Mesendoderm (in vitro differentiated cells): ENCODE measurements at regions not wholly inside any gene's neighbourhood (a gene's known extent, or its start where the extent isn't known, plus 50 kb on each side); places are given as distances from the start of the nearest gene placed in this dataset.
A peak's percentile ranks its signal among the peaks of the same experiment; 100 is the strongest.

ENCODE experiments used
- DNase-seq: peaks from one replicate; pipeline ENCODE4 v3.0.0; 2013
- H2AK5ac ChIP-seq: 2 replicates; pipeline ENCODE4 v1.6.1; 2013; ENCODE audit warnings: low read length, inconsistent platforms
- H2BK120ac ChIP-seq: 2 replicates; pipeline ENCODE4 v1.6.1; 2013; ENCODE audit warnings: low read depth, mild to moderate bottlenecking, low read length, moderate library complexity, mixed read lengths
- H2BK15ac ChIP-seq: replicated peaks from 2 replicates; pipeline ENCODE4 v1.6.1; 2013; ENCODE audit warnings: low read depth, mild to moderate bottlenecking, moderate library complexity
- H2BK5ac ChIP-seq: 2 replicates; pipeline ENCODE4 v1.6.1; 2013; ENCODE audit warnings: low read length, inconsistent platforms
- H3K18ac ChIP-seq: 2 replicates; pipeline ENCODE4 v1.6.1; 2013; ENCODE audit warnings: mild to moderate bottlenecking, low read length, mixed read lengths
- H3K23ac ChIP-seq: one replicate; pipeline ENCODE4 v1.6.1; 2013; ENCODE audit warnings: low read length
- H3K27ac ChIP-seq: 2 replicates; pipeline ENCODE4 v1.5.1; 2013; ENCODE audit warnings: low read depth, mild to moderate bottlenecking, inconsistent platforms, low read length, moderate library complexity
- H3K27me3 ChIP-seq: 2 replicates; pipeline ENCODE4 v1.6.1; 2013; ENCODE audit warnings: low read length, control low read depth, mild to moderate bottlenecking, inconsistent platforms; ENCODE audit not compliant: insufficient read depth, poor library complexity
- H3K36me3 ChIP-seq: 2 replicates; pipeline ENCODE4 v1.6.1; 2013; ENCODE audit warnings: low read length, inconsistent platforms; ENCODE audit not compliant: control insufficient read depth, insufficient read depth
- H3K4ac ChIP-seq: one replicate; pipeline ENCODE4 v1.6.1; 2013; ENCODE audit warnings: low read depth, mild to moderate bottlenecking, low read length, moderate library complexity
- H3K4me1 ChIP-seq: 2 replicates; pipeline ENCODE4 v1.6.1; 2013; ENCODE audit warnings: low read depth, low read length, inconsistent platforms; ENCODE audit not compliant: control insufficient read depth
- H3K4me2 ChIP-seq: 2 replicates; pipeline ENCODE4 v1.6.1; 2013; ENCODE audit warnings: low read length
- H3K4me3 ChIP-seq: 2 replicates; pipeline ENCODE4 v1.5.1; 2013; ENCODE audit warnings: mild to moderate bottlenecking, low read length
- H3K56ac ChIP-seq: one replicate; pipeline ENCODE4 v1.6.1; 2013; ENCODE audit warnings: low read length
- H3K79me1 ChIP-seq: 2 replicates; pipeline ENCODE4 v1.6.1; 2013; ENCODE audit warnings: low read length, inconsistent platforms
- H3K79me2 ChIP-seq: 2 replicates; pipeline ENCODE4 v1.6.1; 2013; ENCODE audit warnings: mild to moderate bottlenecking, low read length; ENCODE audit not compliant: control insufficient read depth, insufficient read depth
- H3K9ac ChIP-seq: 2 replicates; pipeline ENCODE4 v1.6.1; 2013; ENCODE audit warnings: low read length, inconsistent platforms
- H4K5ac ChIP-seq: one replicate; pipeline ENCODE4 v1.6.1; 2013; ENCODE audit warnings: low read length
- H4K8ac ChIP-seq: one replicate; pipeline ENCODE4 v1.6.1; 2013; ENCODE audit warnings: low read depth, mild to moderate bottlenecking, control low read depth, low read length, moderate library complexity
- WGBS: extraction: QIAGEN DNeasy Blood & Tissue Kit; methylation state at CpG from one replicate; pipeline ENCODE4 v1.1.7; 2013; ENCODE audit warnings: low lambda C conversion rate, missing lambda C conversion rate; ENCODE audit not compliant: insufficient coverage; ENCODE audit errors: extremely low coverage; 5-methylcytosine and 5-hydroxymethylcytosine counted together

- Histone ChIP-seq H3K27me3 (no peaks in the 10 kb centered on the region), H2BK15ac (no peak overlapping the region), H4K8ac (no peak overlapping the region), H3K27ac (no peak overlapping the region), H3K36me3 (no peaks in the 10 kb centered on the region), H2BK120ac (no peak overlapping the region), H3K4me3 (no peak overlapping the region), H2BK5ac (no peak overlapping the region), H3K79me1 (no peaks in the 10 kb centered on the region), H3K9ac (no peak overlapping the region), H4K5ac (no peak overlapping the region), H3K79me2 (no peaks in the 10 kb centered on the region), H3K18ac (no peak overlapping the region), H3K23ac (no peak overlapping the region), H3K4me1 (peaks cover 3% of the 10 kb centered on the region), H2AK5ac (no peak overlapping the region), H3K4me2 (no peak overlapping the region), H3K56ac (no peak overlapping the region), H3K4ac (no peak overlapping the region)
- DNase-seq = peak; percentile 43
- WGBS = no CpG with 5 or more reads among the region's 3 CpGs
These were observed 96.1 kb upstream of the EGLN3 start for GRCh38 chr14:34046799-34047520.

GRCh38 chr14:34044666-34045306 is 93.9 kb upstream of the EGLN3 start:
- H3K4me1 ChIP-seq = peaks cover 3% of the 10 kb centered on the region
- WGBS = no CpG with 5 or more reads among the region's 9 CpGs

GRCh38 chr14:34044373-34044637 is 93.4 kb upstream of the EGLN3 start:
- H3K4ac ChIP-seq = no peak overlapping the region
- H3K4me2 ChIP-seq = no peak overlapping the region
- no peaks in the 10 kb centered on the region for H3K79me2 ChIP-seq
- no peak overlapping the region for H2BK5ac ChIP-seq
- H3K9ac ChIP-seq = no peak overlapping the region
- H2BK120ac ChIP-seq = no peak overlapping the region
- H3K23ac ChIP-seq = no peak overlapping the region
- no peak overlapping the region for H3K27ac ChIP-seq
- no peaks in the 10 kb centered on the region for H3K36me3 ChIP-seq
- no peak overlapping the region for H4K8ac ChIP-seq
- H3K56ac ChIP-seq = no peak overlapping the region
- no peak overlapping the region for H4K5ac ChIP-seq
- H3K4me3 ChIP-seq = no peak overlapping the region
- H3K4me1 ChIP-seq = peaks cover 3% of the 10 kb centered on the region
- H2AK5ac ChIP-seq = no peak overlapping the region
- no peaks in the 10 kb centered on the region for H3K27me3 ChIP-seq
- DNase-seq = no peak
- no peak overlapping the region for H2BK15ac ChIP-seq
- no CpG with 5 or more reads among the region's 4 CpGs for WGBS
- no peaks in the 10 kb centered on the region for H3K79me1 ChIP-seq
- H3K18ac ChIP-seq = peak overlapping the region; percentile 46

More at GRCh38 chr14:34044666-34045306, 93.9 kb upstream of the EGLN3 start:
- no peak overlapping the region for H3K4me3 ChIP-seq
- no peaks in the 10 kb centered on the region for H3K36me3 ChIP-seq
- no peak overlapping the region for H2BK5ac ChIP-seq
- H4K8ac ChIP-seq = no peak overlapping the region
- peak overlapping the region; percentile 46 for H2BK15ac ChIP-seq
- H2BK120ac ChIP-seq = peak overlapping the region; percentile 15
- H3K79me2 ChIP-seq = no peaks in the 10 kb centered on the region
- H3K4me2 ChIP-seq = no peak overlapping the region
- no peak overlapping the region for H3K56ac ChIP-seq
- no peak overlapping the region for H3K23ac ChIP-seq
- H3K9ac ChIP-seq = no peak overlapping the region
- peak overlapping the region; percentile 46 for H3K18ac ChIP-seq
- no peak overlapping the region for H3K27ac ChIP-seq
- no peaks in the 10 kb centered on the region for H3K79me1 ChIP-seq
- H3K4ac ChIP-seq = no peak overlapping the region
- no peak overlapping the region for H2AK5ac ChIP-seq
- H4K5ac ChIP-seq = no peak overlapping the region
- no peaks in the 10 kb centered on the region for H3K27me3 ChIP-seq
- no peak for DNase-seq

- no CpG with 5 or more reads among the region's 4 CpGs for WGBS
- Histone ChIP-seq H3K4me3 (no peak overlapping the region), H3K56ac (peak overlapping the region; percentile 36), H3K4me1 (peaks cover 3% of the 10 kb centered on the region), H3K79me1 (no peaks in the 10 kb centered on the region), H3K4ac (no peak overlapping the region), H3K23ac (no peak overlapping the region), H3K18ac (peak overlapping the region; percentile 61), H3K36me3 (no peaks in the 10 kb centered on the region), H3K27ac (no peak overlapping the region), H3K79me2 (no peaks in the 10 kb centered on the region), H3K4me2 (no peak overlapping the region), H2BK5ac (peak overlapping the region; percentile 29), H2AK5ac (no peak overlapping the region), H4K8ac (no peak overlapping the region), H4K5ac (no peak overlapping the region), H3K9ac (no peak overlapping the region), H3K27me3 (no peaks in the 10 kb centered on the region), H2BK120ac (no peak overlapping the region), H2BK15ac (no peak overlapping the region)
- DNase-seq = peak; percentile 93
These were observed 92.9 kb upstream of the EGLN3 start for GRCh38 chr14:34043627-34044372.

GRCh38 chr14:34041220-34041619 is 90.3 kb upstream of the EGLN3 start:
- Histone ChIP-seq H3K4me2 (no peak overlapping the region), H3K27me3 (no peaks in the 10 kb centered on the region), H2AK5ac (no peak overlapping the region), H3K18ac (no peak overlapping the region), H2BK15ac (no peak overlapping the region), H4K8ac (no peak overlapping the region), H3K4me1 (peaks cover 3% of the 10 kb centered on the region), H3K56ac (no peak overlapping the region), H3K4me3 (no peak overlapping the region), H4K5ac (no peak overlapping the region), H2BK5ac (no peak overlapping the region), H3K27ac (no peak overlapping the region), H3K36me3 (no peaks in the 10 kb centered on the region), H2BK120ac (no peak overlapping the region), H3K79me2 (no peaks in the 10 kb centered on the region), H3K23ac (no peak overlapping the region), H3K9ac (no peak overlapping the region), H3K79me1 (no peaks in the 10 kb centered on the region), H3K4ac (no peak overlapping the region)
- DNase-seq = no peak
- WGBS = no CpG with 5 or more reads among the region's 2 CpGs
